HG02943 (cell line): ENCODE measurements at regions not wholly inside any gene's neighbourhood (a gene's known extent, or its start where the extent isn't known, plus 50 kb on each side); places are given as distances from the start of the nearest gene placed in this dataset.
"Not testable (repeated sequence)": the region's sequence is repeated elsewhere in the genome, so short reads cannot be mapped to it uniquely, and the experiment has no call there.

Experiments
- ATAC-seq: cut with Tn5 transposase; IDR thresholded peaks from one replicate; pipeline ENCODE4 v1.9.1; 2021; ENCODE audit warnings: mild to moderate bottlenecking, low read depth, moderate library complexity; ENCODE audit not compliant: unreplicated experiment

- no peak for ATAC-seq
Measured at GRCh38 chr21:35398346-35398982, 349.4 kb upstream of the RUNX1 start.

GRCh38 chr21:35397781-35398180 is 348.7 kb upstream of the RUNX1 start:
- no peak for ATAC-seq

GRCh38 chr21:35396655-35397054 is 347.6 kb upstream of the RUNX1 start:
- no peak for ATAC-seq

GRCh38 chr21:35395728-35396127 is 346.6 kb upstream of the RUNX1 start:
- no peak for ATAC-seq

- ATAC-seq = no peak
Measured at GRCh38 chr21:35394634-35395369, 345.7 kb upstream of the RUNX1 start.

- ATAC-seq = no peak
Measured at GRCh38 chr21:35394049-35394448, 344.9 kb upstream of the RUNX1 start.

GRCh38 chr21:35390013-35390776 is 341.1 kb upstream of the RUNX1 start:
- ATAC-seq = no peak

GRCh38 chr21:35386491-35387079 is 337.5 kb upstream of the RUNX1 start:
- no peak for ATAC-seq

- no peak for ATAC-seq
Measured at GRCh38 chr21:35384375-35384774, 335.3 kb upstream of the RUNX1 start.

GRCh38 chr21:35382696-35383095 is 333.6 kb upstream of the RUNX1 start:
- no peak for ATAC-seq

- no peak for ATAC-seq
Measured at GRCh38 chr21:35381743-35382310, 332.7 kb upstream of the RUNX1 start.

- ATAC-seq = not testable (repeated sequence)
Measured at GRCh38 chr21:35380304-35380703, 331.2 kb upstream of the RUNX1 start.

GRCh38 chr21:35378881-35379280 is 329.8 kb upstream of the RUNX1 start:
- no peak for ATAC-seq

- ATAC-seq = no peak
Measured at GRCh38 chr21:35377505-35378090, 328.5 kb upstream of the RUNX1 start.

GRCh38 chr21:35376406-35377135 is 327.5 kb upstream of the RUNX1 start:
- ATAC-seq = no peak

- ATAC-seq = no peak
Measured at GRCh38 chr21:35375115-35375514, 326.0 kb upstream of the RUNX1 start.

GRCh38 chr21:35373998-35374397 is 324.9 kb upstream of the RUNX1 start:
- ATAC-seq = no peak

- ATAC-seq = no peak
Measured at GRCh38 chr21:35372201-35372600, 323.1 kb upstream of the RUNX1 start.

- no peak for ATAC-seq
Measured at GRCh38 chr21:35370671-35371070, 321.6 kb upstream of the RUNX1 start.

- ATAC-seq = no peak
Measured at GRCh38 chr21:35370071-35370470, 321.0 kb upstream of the RUNX1 start.
